Middle frontal gyrus (tissue), 1 donor: ENCODE measurements at regions not wholly inside any gene's neighbourhood (a gene's known extent, or its start where the extent isn't known, plus 50 kb on each side); places are given as distances from the start of the nearest gene placed in this dataset.
"Not testable (repeated sequence)": the region's sequence is repeated elsewhere in the genome, so short reads cannot be mapped to it uniquely, and the experiment has no call there.

Experiments used
- DNase-seq: peaks from one replicate; pipeline ENCODE4 v3.0.0-alpha.2; 2015; ENCODE audit warnings: low spot score; ENCODE audit errors: extremely low spot score

DNA sequence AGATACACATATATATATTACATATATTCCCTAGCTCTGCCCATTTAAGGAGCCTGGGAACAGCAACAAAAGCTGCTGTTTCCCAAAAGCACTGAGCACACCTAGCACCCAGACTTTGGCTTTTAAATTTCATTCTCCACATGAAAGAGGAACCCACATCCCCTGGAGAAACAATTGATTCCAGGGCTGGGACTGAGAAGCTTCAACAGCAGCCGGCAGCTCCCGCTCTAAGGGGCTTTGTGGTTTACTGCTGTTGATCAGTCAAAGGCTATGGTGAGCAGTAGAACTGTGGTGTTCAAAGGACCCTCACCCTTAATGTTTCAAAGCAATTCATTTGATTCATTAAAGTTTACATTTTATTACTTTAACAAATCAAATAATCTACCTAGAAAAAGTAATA is 83.3 kb upstream of the SLC66A3 start:
- no peak for DNase-seq

DNA sequence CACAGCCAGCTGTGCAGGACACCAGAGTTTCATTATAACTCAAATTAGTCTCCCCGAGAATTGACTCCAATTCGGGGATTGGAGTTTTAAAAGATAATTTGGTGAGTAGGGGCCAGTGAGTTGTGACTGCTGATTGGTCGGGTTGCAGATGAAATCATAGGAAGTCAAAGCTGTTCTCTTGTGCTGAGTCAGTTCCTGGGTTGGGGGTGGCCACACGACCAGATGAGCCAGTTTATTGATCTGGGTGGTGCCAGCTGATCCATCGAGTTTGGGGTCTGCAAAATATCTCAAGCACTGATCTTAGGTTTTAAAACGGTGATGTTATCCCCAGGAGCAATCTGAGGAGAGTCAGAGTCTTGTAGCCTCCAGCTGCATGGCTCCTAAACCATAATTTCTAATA is 82.7 kb upstream of the SLC66A3 start:
- no peak for DNase-seq

DNA sequence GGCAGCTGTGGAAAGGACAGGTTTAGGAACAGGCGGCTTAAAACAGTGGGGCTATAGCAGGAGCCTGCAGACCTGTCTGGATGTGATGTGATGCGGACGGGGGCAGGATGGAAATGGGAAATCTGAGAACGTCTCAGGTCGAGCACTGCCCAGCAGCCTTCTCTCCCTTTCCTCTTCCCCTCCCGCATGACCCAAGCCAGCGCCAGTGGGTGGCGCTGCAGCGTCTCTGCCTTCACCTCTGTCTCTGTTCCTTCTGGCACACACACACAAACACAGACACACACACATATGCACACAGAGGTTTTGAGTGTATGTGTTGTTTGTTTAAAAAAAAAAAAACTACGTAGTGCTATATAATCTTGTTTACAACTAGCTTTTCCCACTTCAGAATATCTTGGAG is 82.0 kb upstream of the SLC66A3 start:
- no peak for DNase-seq

DNA sequence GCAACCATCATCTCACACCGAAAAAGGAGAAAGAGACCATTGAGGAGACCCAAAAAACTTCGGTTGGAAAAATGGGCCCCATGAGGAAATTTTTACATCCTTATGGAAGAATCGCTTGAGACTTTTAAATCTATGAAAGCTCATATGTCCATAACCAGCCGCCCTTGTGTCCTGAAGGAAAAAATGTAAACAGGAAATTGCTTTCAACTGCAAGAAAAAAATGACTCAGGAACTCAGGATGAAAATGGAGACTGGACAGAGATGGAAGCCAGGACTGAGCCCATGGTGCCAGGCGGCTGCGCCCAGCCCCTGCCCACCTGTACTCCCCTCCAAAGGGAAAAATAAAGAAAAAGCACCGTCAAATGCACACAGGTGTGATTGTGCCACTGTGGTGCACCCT is 81.5 kb upstream of the SLC66A3 start:
- no peak for DNase-seq

DNA sequence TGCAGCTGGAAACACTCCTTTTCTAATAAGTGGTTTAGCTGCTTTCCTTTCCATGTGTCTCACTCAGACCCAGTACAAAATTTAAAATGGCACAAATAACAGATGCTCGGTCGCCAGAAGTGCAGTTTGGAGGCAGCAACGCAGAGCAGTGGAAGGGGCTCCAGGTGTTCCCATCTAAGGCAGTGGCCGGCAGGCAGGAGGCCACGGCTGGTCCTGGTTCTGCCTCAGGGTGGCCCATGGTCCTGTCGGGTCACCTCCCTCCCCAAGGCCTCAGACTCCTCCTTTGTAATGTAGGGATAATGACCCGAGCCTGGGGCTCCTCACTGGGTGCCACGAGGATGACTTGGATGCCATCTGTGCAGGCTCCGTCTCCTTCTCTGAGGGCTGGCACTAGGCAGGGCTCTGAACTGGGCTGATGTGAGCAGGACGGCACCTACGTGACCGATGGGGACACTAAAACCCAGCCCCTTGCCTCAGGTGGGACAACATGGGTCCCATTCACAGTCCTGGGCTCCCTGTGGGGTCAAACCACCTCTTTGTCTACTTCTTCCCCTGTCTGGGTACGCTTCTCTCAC is 80.9 kb upstream of the SLC66A3 start:
- no peak for DNase-seq

DNA sequence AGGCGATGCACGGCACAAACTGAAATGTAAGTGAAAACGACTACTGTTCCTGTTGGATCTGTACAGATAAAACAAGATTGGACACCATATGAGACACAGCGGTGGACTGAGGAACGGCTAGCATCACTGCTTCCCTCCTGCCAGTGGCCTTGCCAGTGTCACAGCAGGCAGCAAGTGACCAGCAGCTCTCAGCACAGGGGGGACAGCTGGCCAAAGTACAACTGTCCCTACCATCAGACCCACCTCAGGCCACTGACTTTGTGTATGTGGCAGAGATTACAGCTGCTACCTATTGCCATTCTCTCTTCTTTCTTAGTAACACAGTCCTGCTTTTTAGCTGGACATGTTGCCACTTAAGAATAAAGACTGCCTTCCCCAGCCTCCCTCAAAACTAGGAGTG is 80.0 kb upstream of the SLC66A3 start:
- no peak for DNase-seq

DNA sequence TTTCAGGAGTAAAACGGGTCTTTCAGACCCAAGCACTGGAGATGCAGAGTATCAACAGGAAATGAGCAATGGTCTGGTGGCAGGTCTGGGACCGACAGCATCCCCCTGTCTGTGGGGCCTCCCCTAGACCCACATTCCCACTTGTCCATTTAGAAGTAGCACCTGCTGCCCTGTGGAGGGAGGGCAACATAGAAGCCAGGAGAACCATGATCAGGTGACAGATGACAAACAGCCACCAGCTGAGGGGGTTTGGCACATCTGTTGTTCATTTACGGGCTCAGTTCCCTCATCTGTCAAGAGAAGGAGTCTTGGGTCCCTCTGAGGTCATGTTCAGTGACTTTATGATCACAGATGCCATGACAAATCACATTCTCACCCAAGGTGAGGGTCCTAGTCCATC is 77.9 kb upstream of the SLC66A3 start:
- DNase-seq = no peak

DNA sequence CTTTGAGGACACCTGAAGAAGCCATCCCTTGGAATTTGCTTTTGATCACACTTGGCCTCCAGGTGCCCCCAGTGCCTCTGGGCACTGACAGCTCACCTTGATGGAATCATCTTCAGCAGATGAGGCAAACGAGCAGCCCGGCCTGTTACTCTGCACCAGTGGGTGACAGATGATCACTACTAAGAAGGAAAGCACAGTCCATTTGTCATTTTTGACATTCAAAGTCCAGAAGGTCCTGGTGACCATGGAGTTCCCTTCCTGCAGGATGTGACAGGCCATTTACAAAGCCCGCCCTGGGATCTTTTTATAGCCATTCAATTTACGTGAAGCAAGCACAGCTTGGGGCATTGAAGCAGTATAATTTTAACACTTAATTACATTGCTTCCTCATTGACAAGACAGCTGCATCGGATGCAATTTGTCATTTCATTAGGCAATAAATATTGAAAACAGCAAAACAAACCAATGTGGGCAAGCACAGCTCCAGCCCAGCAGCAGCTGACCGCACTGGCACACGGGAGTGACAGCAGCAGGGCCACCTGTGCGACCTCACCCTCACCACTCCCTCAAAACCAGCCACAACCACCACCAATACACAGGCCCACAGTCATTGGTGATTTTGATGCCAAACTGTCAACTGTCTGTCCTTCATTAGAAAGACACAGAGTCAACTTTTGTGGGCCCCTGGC is 76.0 kb upstream of the SLC66A3 start:
- no peak for DNase-seq

DNA sequence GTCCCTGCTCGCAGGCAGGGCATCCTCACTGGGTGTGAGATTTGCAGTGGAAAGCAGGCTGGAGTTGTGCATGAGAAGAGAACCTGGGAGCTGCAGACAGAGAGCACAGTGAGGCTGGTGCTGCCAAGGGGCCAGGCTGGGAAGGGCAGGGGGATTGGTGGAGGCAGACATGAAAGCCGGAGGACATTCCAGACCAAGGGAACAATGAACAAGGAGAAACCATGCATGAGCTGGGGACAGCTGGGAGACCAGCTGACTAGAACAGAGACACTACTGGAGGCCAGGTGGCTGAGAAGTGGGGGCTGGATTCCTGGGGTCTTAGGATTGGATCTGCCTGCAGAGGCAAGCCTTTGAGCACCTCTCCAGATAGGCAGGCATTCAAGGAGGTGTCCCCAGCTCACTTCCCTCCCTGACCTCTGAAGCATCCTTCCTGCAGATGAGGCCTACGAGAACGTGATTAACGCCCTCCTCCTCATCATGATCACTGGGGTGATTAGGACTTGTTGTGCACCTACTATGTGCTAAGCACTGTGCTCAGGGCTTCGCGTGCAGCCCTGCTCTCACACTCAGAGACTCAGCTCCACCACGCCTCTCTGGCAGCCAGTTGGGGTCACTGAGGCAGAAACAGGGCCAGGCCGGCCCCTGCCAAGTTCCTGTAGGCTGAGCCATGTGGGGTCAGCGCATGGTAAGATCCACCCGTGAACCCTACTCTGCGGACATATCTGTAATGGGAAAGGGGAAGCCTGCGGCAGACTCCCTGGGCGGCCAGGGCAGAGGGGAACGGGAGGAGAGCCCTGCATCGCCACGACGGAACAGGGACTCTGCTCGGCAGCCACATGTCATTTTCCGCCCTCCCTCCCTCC is 74.8 kb upstream of the SLC66A3 start:
- no peak for DNase-seq

DNA sequence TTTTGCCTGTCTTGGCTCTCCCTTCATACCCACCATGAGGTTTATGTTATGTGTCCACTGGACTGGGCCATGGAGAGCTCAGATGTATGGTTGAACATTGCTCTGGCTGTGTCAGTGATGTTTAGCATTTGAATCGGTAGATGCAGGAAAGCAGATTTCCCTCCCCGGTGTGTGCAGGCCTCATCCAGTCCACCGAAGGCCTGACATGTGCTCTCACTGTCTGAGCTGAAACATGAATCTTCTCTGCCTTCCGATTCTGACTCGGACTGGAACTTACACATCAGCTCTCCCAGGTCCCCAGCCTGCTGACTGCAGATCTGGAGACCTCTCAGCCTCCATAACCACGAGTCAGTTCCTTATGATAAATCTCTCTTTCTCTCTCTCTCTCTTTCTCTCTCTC is 72.4 kb upstream of the SLC66A3 start:
- no peak for DNase-seq

DNA sequence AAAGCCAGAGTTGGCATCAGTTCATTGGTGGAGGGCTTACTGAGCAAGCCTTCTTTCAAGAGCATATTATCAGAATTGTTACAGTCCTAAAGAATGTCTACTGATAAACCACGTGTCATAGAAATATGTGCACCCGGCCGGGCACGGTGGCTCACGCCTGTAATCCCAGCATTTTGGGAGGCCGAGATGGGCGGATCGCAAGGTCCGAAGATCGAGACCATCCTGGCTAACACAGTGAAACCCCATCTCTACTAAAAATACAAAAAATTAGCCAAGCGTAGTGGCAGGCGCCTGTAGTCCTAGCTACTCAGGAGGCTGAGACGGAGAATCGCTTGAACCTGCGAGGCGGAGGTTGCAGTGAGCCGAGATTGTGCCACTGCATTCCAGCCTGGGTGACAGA is 66.4 kb upstream of the SLC66A3 start:
- not testable (repeated sequence) for DNase-seq

DNA sequence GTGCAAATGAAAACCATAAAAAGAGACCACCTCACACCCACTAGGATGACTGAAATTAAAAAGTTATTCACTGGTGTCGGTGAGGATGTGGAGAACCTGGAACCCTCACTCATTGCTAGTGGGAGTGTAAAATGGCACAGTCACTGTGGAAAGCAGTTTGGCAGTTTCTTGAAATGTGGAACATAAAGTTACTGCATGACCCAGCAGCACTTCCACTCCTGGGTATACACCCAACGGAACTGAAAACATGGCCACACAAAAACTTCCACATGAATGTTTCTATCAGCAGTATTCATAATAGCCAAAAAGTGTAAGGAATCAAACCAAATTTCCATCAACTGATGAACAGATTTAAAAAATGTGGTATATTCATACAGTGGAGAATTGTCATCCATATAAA is 65.1 kb upstream of the SLC66A3 start:
- no peak for DNase-seq

DNA sequence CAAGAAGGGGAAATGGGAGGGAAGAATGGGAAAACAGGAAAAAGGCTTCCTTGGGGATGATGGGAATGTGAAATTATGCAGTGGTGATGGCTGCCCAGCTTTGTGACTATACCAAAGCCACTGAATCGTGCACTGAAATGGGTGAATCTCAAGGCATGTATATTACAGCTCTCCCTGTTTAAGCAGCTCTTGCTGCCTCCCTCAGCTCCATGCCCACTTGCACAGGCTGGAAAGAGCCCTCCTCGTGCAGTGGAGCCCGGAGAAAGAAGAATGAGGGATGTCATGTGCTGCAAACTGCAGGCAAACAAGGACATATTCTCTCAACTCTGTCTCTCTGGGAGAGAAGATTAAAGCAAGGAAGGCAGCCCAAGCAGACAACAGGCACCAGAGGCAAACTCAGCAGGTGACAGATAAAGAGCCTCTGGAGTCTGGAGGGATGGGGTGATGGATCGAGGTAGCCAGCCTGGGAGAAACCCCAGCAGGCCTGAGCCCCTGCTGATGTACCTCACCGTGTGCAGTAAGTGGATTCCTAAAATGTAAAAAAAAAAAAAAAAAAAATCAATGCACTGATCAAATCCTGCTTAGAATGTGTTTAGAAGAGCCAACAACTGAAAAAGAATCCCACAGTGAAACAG is 62.4 kb upstream of the SLC66A3 start:
- no peak for DNase-seq

DNA sequence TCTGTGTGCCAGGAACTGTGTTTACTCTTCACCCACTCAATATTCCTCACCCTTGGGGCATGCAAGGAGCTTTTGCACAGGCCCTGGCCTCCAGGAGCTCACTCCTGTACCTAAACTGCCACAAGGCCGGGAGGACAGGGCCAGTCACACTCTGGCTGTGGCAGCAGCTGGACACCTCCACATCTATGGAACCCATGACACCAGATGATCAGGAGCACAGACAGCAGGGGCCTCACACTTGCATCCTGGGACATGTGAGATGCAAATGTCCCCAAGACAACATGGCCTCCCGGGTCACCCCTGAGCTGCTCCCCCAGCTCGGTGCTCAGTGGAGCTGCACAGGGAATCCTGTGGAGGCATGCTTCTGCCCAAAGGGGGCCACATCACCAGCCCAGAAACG is 61.8 kb upstream of the SLC66A3 start:
- DNase-seq = no peak

DNA sequence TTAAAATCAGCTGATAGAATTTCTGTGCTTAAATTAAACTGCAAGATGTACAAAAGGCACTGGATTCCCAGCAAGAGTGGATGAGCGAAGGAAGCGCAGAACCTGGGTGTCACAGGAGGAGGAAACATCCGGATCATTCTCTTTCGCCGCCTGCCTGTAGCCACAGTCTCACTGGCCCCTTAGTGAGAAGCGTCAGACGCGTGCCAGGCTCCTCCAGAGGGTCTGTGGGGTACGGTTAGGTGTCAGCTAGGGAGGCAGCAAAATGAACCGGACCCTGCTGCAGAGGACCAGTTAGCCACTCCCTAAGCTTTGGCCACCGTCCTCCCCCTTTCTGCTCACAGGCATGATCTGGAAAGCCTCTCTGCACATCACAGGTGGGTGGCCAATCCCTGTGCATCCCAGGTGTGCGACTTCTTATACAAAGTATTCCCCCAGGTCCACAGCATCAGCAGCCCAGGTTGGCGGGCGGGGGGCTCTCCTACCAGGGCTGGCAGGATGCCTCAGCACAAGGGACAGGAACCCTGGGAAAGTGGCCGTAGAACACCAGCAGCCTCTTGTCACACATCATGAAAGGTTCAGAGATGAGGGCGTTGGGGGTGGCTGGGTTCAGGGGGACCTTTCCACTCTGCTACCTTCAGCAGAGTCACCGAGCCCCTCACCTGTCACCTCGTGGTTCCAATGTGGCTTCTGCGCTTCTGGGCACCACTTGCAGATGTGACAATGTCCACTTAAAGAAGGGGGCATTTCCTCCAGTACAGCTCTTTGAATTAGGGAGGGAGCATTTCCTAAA is 61.1 kb upstream of the SLC66A3 start:
- no peak for DNase-seq

DNA sequence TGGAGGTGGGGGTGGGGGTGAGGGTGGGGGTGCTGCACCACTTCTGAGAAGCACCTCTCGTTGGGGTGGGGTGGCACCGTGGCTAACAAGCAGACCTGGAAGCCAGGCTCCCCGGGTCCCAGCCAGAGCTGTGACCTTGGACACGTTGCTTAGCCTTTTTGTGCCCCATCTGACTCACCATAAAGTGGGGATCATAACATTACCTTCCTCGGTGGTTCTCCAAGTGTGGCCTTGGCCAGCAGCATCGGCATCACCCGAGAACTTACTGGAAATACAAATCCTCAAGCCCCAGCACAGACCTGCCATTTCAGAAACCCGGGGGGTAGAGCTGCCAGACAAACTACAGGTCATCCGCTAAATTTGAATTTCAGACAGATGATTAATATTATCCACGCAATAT is 58.7 kb upstream of the SLC66A3 start:
- DNase-seq = no peak

DNA sequence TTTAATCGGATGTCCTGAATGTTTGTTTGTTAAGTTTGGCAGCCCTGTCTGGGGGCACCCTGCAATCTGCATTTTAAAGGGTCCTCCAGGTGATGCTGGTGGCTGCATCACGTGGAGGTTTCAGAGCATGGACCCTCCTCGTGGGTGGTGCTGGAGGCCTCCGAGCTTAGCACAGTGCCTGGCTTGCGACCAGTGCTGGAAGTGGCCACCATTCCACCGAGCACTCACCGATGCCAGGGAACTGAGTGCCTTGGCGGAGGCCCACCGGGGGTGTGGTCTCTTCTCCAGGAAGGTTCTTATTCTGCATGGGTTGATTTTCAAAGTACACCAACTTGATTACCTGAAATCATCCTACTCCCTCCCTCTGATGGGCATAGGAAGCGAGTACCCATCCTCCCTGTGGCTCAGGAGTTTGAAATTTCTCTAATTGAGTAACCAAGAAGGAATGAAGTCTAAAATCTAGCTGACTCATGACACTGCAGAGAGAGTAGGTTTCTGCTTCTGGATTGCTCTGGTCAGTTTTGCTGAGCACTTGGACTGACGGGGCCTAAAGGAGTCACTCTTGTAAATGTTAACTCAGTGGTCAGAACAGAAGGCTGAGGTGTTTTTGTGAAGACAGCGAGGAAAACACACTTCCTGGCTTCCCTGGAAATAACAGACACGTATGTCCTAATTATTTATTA is 58.1 kb upstream of the SLC66A3 start:
- no peak for DNase-seq

DNA sequence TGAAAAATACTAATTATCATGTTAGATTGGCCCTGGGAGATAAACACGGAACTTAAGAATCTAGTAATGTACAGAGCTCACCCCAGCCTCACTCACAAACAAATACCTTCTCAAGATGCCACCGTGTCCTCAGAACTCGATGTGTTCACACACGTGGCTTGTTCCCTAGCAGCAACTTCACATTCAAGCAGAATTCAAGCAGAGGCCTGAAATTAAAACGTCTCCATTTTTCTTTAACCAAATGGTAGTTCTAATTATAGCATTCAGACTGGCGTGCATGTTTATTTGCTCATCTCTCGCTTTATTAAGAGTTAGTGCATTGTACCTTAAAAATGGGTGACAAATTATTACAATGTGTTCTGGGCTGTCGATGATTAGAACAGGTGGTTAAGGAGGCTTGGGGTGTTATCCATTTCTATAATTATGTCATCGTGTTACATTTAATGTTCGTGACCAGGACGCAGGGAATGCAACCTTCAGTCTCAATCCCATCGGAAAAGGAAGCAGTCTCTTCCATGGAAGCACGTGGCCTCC is 57.3 kb upstream of the SLC66A3 start:
- no peak for DNase-seq

DNA sequence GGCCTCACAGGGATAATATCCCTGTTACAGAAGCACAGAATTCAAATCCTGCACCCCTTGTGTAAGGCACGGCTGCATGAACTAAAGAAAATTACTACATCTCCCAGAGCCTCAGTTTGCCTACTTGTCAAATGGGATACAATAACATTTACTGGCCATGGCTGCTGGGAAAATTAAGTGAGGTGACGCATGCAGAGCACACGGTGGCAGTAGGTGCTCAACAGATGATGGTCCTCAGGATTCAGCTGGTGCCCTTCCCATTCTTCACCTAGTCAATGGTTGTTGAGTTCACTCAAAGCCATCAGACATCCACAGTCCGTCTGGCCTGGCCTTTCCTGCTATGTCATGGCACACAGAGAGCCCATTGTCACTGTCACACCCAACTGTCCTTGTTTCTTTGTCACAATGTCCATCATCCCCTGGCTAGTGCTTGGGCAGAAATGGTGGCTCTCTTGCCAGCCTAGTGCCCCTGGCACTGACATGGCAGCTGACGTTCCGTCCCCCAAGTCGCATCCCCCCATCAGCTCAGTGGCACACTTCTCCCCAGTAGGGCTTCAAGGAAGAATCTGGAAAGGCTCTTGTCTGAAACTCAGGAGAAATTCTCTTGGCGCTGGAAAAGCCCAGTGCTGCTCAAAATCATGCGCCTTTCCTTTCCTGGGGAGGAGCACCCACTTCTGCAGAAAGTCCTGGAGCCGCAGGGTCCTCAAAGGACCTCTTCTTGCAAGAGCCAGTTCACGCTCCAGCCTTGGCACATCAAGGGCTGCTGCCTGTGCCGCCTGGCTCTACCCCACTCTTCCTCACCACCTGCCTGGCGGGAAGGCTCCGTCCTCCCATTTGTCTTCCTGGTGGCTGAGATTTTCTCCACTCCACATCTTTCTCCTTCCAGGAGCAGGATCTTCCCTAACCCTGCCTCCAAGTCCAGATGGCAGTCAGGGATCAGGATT is 55.9 kb upstream of the SLC66A3 start:
- DNase-seq = no peak
